SHP77 (cell line): ENCODE measurements at regions not wholly inside any gene's neighbourhood (a gene's known extent, or its start where the extent isn't known, plus 50 kb on each side); places are given as distances from the start of the nearest gene placed in this dataset.

Experiments
- DNase-seq, 2 experiments: peaks; one replicate each; lab custom pipeline; 2025; lab: John Stamatoyannopoulos, UW

DNA sequence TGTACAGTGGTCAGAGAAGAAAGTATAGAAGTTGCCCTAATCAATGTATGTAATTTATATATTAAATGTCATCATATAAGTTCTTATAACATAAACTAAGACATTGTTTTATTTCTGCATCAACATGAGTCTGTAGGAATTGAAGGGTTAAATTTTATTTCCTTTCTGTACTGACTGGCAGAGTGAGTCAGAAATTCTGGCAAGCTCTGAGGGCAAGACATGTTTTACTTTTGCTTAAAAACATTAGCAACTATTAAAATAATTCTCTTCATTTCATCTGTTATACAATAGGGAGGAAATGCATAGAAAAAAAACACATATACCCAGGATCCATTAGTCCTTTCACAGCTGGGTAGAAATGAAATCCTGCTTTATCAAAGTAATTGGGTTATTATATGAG lies 171.4 kb upstream of the ALCAM start:
- no peak for DNase-seq

DNA sequence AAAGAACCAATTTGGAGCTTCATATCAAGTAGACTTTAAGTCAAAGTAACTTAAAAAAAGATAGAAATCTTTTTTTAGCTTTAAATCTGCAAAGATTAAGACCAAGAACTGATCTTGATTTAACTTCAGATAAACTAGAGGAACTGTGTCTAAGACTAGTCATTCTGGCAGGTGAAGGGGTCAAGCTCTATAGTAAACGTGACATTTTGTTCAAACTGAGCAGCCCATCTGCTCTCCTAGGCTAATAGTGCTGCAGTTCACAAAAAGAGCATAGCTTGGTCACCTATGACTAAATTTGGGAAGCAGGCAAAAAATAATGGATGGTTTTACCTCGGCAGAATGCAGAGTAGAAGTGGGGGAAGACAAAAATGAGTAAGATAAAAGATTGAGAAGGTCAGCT lies 168.8 kb upstream of the ALCAM start:
- no peak for DNase-seq

DNA sequence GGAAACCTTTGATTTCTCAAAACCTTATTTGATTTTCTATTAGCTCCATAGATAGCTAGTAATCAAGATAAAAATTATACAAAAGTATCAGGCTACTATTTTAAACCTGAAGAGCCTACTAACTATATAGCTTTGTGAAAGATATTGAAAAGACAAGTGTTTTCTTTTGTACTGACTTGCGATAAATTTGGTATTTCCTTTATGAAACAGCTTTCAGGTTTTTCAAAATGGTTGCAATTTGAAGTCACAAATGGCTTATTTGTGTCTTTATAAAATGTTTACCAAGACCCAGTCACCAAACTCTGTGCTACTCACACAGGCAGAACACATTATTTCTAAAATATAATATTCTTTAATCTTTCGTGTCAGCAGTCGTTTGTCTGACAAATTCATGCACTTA lies 167.5 kb upstream of the ALCAM start:
- no peak for DNase-seq

DNA sequence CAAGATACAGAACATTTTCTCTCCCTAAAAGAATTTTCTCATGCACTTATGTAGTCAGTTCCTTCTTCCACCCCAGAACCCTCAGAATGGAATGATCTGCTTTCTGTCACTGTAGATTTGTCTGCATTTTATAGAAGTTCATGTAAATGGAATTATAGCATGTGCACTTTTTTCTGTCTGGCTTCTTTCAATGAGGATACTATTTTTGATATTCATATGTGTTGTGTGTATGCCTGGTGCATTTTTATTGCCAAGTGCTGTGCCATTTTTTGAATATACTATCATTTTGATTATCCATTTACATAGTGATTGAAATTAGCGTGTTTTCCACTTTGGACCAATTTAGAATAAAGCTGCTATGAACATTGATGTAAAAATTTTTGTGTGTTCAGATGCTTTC lies 156.6 kb upstream of the ALCAM start:
- DNase-seq: no peak

- DNase-seq: no peak
Observed at GRCh38 chr3:105214590-105214989, 152.1 kb upstream of the ALCAM start.

DNA sequence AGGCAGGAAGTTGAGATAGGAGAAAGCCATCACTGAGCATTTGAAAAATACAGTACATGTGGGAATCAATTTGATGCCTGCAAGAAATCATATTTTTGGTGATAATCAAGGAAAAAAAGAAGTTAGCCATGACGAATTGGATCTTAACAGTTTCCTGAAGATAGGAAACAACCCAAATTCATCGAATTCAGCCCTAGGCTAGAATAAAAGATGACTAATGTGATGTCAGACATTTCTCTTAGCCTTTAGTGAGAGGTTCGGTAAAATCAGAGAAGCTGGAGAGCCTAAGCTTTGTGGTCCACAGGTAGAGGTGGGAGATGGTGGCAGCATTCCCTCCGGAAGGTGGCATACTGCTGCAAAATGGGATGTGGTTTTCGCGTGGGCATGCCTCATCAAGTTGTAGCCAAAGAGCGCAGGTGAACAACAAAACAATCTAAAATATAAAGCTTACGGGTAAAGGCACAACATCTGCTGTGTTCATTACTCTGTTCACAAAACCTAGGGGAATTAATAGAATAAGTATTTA lies 144.1 kb upstream of the ALCAM start:
- no peak for DNase-seq

- DNase-seq: no peak
Observed at GRCh38 chr3:105223815-105224214, 142.9 kb upstream of the ALCAM start.

GRCh38 chr3:105228696-105229095 lies 138.0 kb upstream of the ALCAM start:
- DNase-seq: no peak

GRCh38 chr3:105232553-105232952 lies 134.2 kb upstream of the ALCAM start:
- DNase-seq: no peak

DNA sequence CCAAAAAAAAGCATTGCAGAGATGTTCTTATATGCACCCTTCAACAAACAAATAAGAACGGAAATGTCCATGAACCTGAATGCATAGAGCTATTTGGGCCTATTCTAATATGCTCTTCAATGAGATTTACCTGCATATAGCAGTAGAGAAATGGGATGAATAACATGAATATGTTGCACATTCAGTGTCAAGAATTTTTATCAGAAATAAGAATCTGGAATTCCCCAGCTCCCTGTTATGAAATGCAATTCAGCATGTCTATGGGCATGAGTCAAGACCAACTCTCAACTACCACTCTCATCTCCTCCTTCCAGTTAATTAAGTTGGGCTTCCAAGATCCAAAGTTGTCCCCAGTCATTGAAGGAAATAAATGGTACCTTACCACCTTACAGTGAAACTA lies 133.7 kb upstream of the ALCAM start:
- DNase-seq: no peak

DNA sequence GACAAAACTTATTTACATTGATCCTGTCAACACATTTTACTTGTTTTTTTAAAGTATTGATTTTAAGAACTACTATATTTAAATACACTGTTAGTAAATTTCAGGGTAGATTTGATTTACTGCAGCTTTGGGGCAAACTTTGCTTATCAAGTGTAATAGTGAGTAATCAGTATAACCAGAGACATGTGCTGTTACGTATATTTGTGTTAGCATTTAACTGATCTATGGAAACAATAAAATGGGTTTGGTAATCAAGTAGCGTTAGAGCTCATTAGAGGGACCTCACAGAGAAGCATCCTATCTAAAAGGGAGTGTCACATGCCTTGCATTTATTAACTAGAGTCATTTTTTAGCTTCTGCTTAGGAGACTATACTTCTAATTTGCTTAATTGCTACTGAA lies 131.5 kb upstream of the ALCAM start:
- no peak for DNase-seq

DNA sequence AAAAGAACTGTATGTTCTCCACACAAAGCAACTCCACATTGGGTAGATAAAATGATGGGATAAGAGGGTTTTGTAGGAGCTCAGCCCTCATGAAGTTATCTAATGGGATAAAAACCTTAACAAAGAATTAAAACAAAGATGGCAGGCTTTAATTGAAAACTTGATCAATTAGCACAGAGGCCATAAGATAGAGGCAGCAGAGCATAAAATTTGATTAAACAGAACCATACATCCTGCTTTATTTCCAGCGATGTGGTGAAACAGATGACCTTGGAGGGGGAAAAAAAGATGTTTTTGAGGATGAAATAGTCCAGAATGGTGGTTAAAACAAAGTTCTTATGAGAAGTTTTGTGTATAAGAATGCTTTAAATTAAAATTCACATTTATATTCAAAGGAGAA lies 130.9 kb upstream of the ALCAM start:
- no peak for DNase-seq

GRCh38 chr3:105238367-105238766 lies 128.3 kb upstream of the ALCAM start:
- no peak for DNase-seq

GRCh38 chr3:105243076-105243475 lies 123.6 kb upstream of the ALCAM start:
- no peak for DNase-seq

- DNase-seq: no peak
Observed at GRCh38 chr3:105246536-105246935, 120.2 kb upstream of the ALCAM start.

DNA sequence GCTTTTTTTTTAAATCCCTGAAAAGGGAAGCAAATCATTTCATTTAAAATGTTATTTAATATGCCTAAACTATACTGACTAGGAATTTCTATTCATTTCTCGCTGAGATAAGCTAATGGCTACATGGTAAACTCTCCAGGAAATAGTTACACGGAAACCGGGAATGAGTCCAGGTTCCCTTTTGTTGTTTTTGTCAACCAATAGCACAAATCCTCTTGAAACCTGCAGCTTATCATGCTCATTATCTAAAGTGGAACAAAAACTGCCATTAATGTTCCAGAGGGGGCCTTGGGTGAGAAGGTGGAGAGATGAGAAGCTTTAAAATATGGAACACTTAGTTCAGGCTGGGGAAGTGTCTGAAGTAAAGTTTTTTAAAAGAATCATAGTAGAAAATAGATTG lies 113.5 kb upstream of the ALCAM start:
- no peak for DNase-seq

GRCh38 chr3:105254154-105254553 lies 112.6 kb upstream of the ALCAM start:
- no peak for DNase-seq

DNA sequence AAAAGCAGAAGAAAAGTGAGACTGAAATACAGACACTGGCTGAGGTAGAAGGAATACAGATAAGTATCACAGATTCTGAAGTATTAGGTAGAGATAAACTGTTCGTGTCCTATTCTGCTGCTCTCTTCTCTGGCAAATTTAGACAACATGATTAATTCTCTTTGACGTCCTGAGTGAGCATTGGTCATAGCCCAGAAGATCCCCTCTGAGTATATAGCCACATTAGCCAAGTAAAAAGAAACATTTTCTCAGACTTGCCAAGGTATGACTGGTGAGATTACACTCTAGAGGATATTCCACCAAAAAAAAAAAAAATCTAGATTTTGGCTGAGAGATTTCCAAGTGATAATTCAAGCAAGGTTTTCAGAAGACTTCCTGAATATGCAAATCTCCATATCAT lies 111.4 kb upstream of the ALCAM start:
- DNase-seq: no peak

DNA sequence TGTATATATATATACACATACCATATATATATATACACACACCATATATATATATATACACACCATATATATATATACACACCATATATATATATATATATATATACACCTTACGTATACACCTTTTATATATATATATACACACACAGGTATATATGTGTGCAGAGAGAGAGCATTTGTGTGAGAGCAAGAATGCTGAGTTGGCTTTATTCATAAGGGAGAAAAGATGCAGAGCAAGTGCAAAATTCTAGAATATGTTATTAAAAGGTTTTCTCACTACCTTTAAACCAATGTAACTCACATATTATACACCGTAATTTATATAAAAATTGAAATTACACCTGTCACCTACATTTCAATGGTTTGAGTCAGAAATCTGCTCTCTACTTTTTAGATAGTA lies 107.2 kb upstream of the ALCAM start:
- no peak for DNase-seq

DNA sequence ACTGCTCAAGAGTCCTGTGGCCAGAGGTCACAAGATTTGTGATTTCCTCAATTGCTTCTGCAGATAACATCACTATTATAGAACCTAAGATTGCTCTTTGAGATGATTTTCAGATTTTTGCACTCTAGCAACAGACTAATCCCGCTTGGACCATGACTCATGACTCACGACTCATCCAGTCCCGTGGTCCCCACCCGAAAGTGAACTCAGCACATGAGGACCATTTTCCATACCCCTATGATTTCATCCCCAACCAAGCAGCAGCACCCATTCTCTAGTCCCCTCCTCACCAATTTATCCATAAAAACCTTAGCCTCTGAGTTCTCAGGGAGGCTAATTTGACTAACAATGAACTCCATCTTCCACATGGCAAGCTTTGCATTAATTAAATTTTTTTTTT lies 106.3 kb upstream of the ALCAM start:
- DNase-seq: no peak

GRCh38 chr3:105274536-105274935 lies 92.2 kb upstream of the ALCAM start:
- DNase-seq: no peak

DNA sequence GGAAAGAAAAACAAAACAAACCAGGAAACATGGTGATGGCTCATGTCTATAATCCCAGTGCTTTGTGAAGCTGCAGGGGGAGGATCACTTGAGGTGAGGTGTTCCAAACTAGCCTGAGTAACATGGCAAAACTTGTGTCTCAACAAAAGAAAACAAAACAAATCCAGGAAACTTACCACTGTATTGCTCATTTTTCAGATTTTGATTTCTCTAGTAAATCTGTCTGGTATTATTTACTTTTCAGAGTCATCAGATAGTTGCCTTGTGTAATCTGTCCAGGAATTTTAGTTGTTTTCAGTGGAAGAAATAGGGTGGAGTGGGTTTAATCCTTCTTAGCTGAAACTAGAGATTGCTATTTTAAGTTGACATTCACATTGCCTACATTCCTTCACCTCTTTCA lies 91.8 kb upstream of the ALCAM start:
- DNase-seq: no peak

DNA sequence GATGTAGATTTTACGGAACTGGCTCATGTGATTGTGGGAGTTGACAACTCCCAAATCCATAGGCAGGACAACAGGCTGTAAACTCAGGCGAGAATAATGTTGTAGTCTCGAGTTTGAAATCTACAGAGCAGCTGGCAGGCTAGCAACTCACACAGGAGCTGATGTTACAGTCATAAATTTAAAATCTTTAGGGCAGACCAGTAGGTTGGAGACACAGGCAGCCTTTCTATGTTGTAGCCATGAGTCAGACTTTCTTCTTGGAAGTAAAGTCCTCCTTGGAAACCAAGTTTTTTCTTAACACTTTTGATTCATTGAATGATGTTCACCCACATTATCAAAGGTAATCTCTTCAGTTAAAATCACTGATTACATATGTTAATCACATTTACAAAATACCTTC lies 89.1 kb upstream of the ALCAM start:
- DNase-seq: no peak

GRCh38 chr3:105278688-105279087 lies 88.0 kb upstream of the ALCAM start:
- DNase-seq: no peak

GRCh38 chr3:105281989-105282388 lies 84.7 kb upstream of the ALCAM start:
- DNase-seq: no peak
